KG1 (cell line): ENCODE measurements at regions not wholly inside any gene's neighbourhood (a gene's known extent, or its start where the extent isn't known, plus 50 kb on each side); places are given as distances from the start of the nearest gene placed in this dataset.

Experiments used
- DNase-seq: peaks from one replicate; lab custom pipeline; 2025; lab: John Stamatoyannopoulos, UW

GRCh38 chr5:31098811-31099210 lies 94.7 kb upstream of the CDH6 start:
- DNase-seq, result no peak

- no peak for DNase-seq
Observed at GRCh38 chr5:31097851-31098250, 95.6 kb upstream of the CDH6 start.

GRCh38 chr5:31096238-31096865 lies 97.1 kb upstream of the CDH6 start:
- no peak for DNase-seq

- DNase-seq, result no peak
Observed at GRCh38 chr5:31095796-31096195, 97.7 kb upstream of the CDH6 start.

- DNase-seq, result no peak
Observed at GRCh38 chr5:31091501-31091900, 102.0 kb upstream of the CDH6 start.

GRCh38 chr5:31090467-31090866 lies 103.0 kb upstream of the CDH6 start:
- no peak for DNase-seq

GRCh38 chr5:31086839-31087415 lies 106.6 kb upstream of the CDH6 start:
- DNase-seq, result no peak

- DNase-seq, result no peak
Observed at GRCh38 chr5:31084871-31085270, 108.6 kb upstream of the CDH6 start.

- no peak for DNase-seq
Observed at GRCh38 chr5:31083364-31083763, 110.1 kb upstream of the CDH6 start.

GRCh38 chr5:31079668-31080067 lies 113.8 kb upstream of the CDH6 start:
- DNase-seq, result no peak

- DNase-seq, result no peak
Observed at GRCh38 chr5:31078956-31079355, 114.5 kb upstream of the CDH6 start.

GRCh38 chr5:31075981-31076380 lies 117.5 kb upstream of the CDH6 start:
- DNase-seq, result no peak

- DNase-seq, result no peak
Observed at GRCh38 chr5:31068287-31068686, 125.2 kb upstream of the CDH6 start.

GRCh38 chr5:31066655-31067328 lies 126.7 kb upstream of the CDH6 start:
- DNase-seq, result no peak

GRCh38 chr5:31064215-31064614 lies 129.3 kb upstream of the CDH6 start:
- no peak for DNase-seq

GRCh38 chr5:31062902-31063580 lies 130.4 kb upstream of the CDH6 start:
- no peak for DNase-seq

- no peak for DNase-seq
Observed at GRCh38 chr5:31059889-31060288, 133.6 kb upstream of the CDH6 start.

- no peak for DNase-seq
Observed at GRCh38 chr5:31054453-31054852, 139.0 kb upstream of the CDH6 start.

- no peak for DNase-seq
Observed at GRCh38 chr5:31052937-31053658, 140.4 kb upstream of the CDH6 start.

- DNase-seq, result no peak
Observed at GRCh38 chr5:31051316-31051715, 142.2 kb upstream of the CDH6 start.

GRCh38 chr5:31049936-31050704 lies 143.4 kb upstream of the CDH6 start:
- no peak for DNase-seq

GRCh38 chr5:31049461-31049860 lies 144.0 kb upstream of the CDH6 start:
- DNase-seq, result no peak
